ENCODE measurements at regions not wholly inside any gene's neighbourhood (a gene's known extent, or its start where the extent isn't known, plus 50 kb on each side); places are given as distances from the start of the nearest gene placed in this dataset.

DNA sequence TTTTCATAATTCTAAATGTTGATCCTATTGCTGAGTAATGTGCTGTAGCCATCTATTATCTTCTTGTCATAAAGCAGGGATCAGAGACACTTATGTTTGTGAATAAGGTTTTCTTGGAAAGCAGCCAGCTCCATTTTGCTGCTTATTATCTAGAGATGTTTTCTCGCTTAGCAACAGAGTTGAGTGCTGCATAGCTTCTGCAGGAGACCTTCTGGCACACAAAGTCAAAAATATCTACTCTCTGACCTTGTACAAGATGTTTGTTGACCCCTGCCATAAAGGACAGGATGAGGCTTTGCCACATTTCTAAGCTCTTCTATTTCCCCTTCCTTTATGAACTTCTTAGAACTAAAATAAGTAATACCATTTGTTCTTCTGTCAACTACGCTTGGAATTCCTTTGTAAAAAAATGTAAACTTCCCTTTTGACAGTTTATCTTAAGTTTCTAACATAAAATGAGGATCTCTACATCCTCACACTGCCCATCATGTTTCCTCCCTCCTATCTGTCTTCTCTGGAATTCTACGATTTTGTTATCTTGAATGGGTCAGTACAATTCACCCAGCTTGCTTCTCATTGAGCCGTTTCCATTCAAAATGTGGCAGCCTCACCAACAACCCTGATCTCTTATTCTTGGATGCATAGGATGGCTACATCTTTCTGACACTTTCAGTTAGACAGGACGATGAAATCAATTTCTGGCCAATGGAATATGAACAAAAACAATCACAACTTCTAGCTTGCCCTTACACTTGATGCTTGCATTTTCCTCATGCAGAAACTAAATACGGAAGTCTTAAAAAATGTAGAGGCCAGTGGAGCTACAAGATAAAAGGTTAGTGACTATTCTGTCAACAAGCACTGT, 1377.0 kb downstream of the SUCLG1 start:
- no peak overlapping the region for H3K27ac ChIP-seq

DNA sequence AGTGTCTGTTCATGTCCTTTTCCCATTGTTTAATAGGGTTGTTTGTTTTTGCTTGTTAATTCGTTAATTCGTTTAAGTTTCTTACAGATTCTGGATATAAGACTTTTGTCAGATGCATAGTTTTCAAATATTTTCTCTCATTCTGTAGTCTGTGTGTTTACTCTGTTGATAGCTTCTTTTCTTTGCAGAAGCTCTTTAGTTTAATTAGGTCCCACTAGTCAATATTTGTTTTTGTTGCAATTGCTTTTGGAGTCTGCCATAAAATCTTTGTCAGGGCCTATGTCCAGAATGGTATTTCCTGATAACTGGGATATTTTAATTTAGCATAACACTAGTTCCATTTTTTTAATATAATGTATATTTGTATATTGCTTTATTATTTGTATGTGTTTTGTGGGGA, 1380.1 kb downstream of the SUCLG1 start:
- Histone ChIP-seq H3K27ac (no peak overlapping the region), H3K4me1 (no peaks in the 10 kb centered on the region), H3K4me3 (no peak overlapping the region), H3K9me3 (no peaks in the 10 kb centered on the region), H3K36me3 (no peaks in the 10 kb centered on the region), H3K27me3 (no peaks in the 10 kb centered on the region)
- intact Hi-C loops (cut with DNase I; ENCODE audit: low total_unique reads): no loop called here
- TF ChIP-seq POLR2A (IDR thresholded peaks at IDR 0.05): no peak
- DNase-seq (ENCODE audit: low spot score in 2 of 2): no peak

More for the DNA sequence above, 1377.0 kb downstream of the SUCLG1 start:
- H3K4me1 ChIP-seq: no peaks in the 10 kb centered on the region
- no peaks in the 10 kb centered on the region for H3K9me3 ChIP-seq
- intact Hi-C loops (cut with DNase I; ENCODE audit: low total_unique reads): no loop called here
- DNase-seq (ENCODE audit: low spot score in 2 of 2): no peak
- no peaks in the 10 kb centered on the region for H3K27me3 ChIP-seq
- no peak overlapping the region for H3K4me3 ChIP-seq
- H3K36me3 ChIP-seq: no peaks in the 10 kb centered on the region
- TF ChIP-seq, protein P1, sequence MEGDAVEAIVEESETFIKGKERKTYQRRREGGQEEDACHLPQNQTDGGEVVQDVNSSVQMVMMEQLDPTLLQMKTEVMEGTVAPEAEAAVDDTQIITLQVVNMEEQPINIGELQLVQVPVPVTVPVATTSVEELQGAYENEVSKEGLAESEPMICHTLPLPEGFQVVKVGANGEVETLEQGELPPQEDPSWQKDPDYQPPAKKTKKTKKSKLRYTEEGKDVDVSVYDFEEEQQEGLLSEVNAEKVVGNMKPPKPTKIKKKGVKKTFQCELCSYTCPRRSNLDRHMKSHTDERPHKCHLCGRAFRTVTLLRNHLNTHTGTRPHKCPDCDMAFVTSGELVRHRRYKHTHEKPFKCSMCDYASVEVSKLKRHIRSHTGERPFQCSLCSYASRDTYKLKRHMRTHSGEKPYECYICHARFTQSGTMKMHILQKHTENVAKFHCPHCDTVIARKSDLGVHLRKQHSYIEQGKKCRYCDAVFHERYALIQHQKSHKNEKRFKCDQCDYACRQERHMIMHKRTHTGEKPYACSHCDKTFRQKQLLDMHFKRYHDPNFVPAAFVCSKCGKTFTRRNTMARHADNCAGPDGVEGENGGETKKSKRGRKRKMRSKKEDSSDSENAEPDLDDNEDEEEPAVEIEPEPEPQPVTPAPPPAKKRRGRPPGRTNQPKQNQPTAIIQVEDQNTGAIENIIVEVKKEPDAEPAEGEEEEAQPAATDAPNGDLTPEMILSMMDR (IDR thresholded peaks at IDR 0.05): no peak
- no peak for TF ChIP-seq POLR2AphosphoS5 (IDR thresholded peaks at IDR 0.05)
- TF ChIP-seq POLR2A (IDR thresholded peaks at IDR 0.05): no peak

DNA sequence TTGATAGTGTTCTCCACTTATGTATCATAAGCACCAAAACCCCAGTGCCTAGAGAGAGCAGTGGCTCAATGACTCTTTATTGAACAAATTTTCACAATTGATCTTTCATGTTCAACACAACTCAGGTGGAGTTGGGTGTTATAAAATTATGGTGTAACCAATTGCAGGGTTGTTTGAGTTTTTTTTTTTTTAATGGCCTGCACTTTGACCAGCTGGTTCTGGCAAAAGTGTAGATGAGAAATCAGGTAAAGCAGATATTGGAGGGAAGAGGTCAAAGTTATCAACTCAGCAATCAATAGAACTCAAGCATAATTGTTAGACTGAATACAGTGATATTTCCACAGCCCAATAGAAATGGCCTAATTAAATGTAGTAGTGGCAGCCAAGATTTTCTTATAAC, 1386.3 kb downstream of the SUCLG1 start:
- Histone ChIP-seq H3K27me3 (no peaks in the 10 kb centered on the region), H3K36me3 (no peaks in the 10 kb centered on the region), H3K27ac (no peak overlapping the region), H3K4me3 (no peak overlapping the region), H3K4me1 (no peaks in the 10 kb centered on the region), H3K9me3 (no peaks in the 10 kb centered on the region)
- no peak for TF ChIP-seq POLR2A (IDR thresholded peaks at IDR 0.05)
- TF ChIP-seq, protein P1 (IDR thresholded peaks at IDR 0.05): no peak
- no peak for TF ChIP-seq POLR2AphosphoS5 (IDR thresholded peaks at IDR 0.05)
- no peak for DNase-seq (ENCODE audit: low spot score in 2 of 2)
- intact Hi-C loops (cut with DNase I; ENCODE audit: low total_unique reads): no loop called here

DNA sequence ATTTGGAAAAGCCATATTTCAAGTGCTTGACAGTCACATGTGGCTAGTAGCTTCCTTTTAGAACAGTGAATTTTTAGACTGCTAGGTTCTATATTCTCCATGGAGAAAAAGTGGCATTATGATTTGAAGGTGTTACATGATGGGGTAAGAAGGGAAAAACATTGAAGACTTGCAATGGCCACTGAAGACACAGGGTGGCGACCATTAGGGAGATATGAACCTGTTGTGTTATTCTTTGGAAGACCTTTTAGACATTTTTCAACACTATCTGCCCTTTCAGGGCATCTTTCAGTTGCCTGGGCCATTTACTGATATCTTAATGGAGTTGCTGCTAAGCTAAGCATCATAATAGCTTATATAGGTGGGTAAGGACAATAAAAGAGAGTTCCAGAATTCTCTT, 1387.2 kb downstream of the SUCLG1 start:
- Histone ChIP-seq H3K27me3 (no peaks in the 10 kb centered on the region), H3K27ac (no peak overlapping the region), H3K9me3 (no peaks in the 10 kb centered on the region), H3K4me3 (no peak overlapping the region), H3K36me3 (no peaks in the 10 kb centered on the region), H3K4me1 (no peaks in the 10 kb centered on the region)
- TF ChIP-seq, protein P1 (IDR thresholded peaks at IDR 0.05): no peak
- TF ChIP-seq POLR2AphosphoS5 (IDR thresholded peaks at IDR 0.05) (no peak), POLR2A (IDR thresholded peaks at IDR 0.05) (no peak)
- DNase-seq (ENCODE audit: low spot score in 2 of 2): no peak
- intact Hi-C loops (cut with DNase I; ENCODE audit: low total_unique reads): no loop called here

DNA sequence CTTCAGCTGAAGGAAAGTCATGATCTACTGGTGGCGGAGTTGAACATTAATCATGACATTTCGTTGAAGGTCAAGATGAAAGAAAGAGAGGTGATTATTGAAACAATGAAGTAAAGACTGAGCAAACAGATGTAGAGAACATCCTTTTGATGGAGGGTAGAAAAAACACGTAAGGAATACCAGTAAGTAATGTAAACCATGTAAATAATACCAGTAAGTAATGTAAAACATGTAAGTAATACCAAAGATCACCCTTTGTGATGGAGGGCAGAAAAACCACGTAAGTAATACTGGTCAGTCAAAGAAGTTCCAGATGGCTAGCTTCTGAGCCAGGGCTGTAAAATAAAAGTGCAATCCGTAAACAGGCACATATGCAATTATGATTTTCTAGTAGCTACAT, 1387.7 kb downstream of the SUCLG1 start:
- DNase-seq (ENCODE audit: low spot score in 2 of 2): no peak
- Histone ChIP-seq H3K4me1 (no peaks in the 10 kb centered on the region), H3K36me3 (no peaks in the 10 kb centered on the region), H3K27me3 (no peaks in the 10 kb centered on the region), H3K4me3 (no peak overlapping the region), H3K9me3 (no peaks in the 10 kb centered on the region), H3K27ac (no peak overlapping the region)
- TF ChIP-seq, protein P1 (IDR thresholded peaks at IDR 0.05): no peak
- TF ChIP-seq POLR2A (IDR thresholded peaks at IDR 0.05): no peak
- TF ChIP-seq POLR2AphosphoS5 (IDR thresholded peaks at IDR 0.05): no peak
- intact Hi-C loops (cut with DNase I; ENCODE audit: low total_unique reads): no loop called here

All from breast epithelium (tissue), 4 donors.